Endothelial cell of umbilical vein (primary cell): ENCODE measurements at regions not wholly inside any gene's neighbourhood (a gene's known extent, or its start where the extent isn't known, plus 50 kb on each side); places are given as distances from the start of the nearest gene placed in this dataset.

ENCODE experiments used
- BruUV-seq: library from RNA; stranded (reverse); fragments of 400-500 nt; replicated peaks from 2 replicates; lab custom pipeline; 2021; lab: Mats Ljungman, UMichigan
- CTCF ChIA-PET: fragments of 300-600, 350-600 bp; sonication (Branson Sonifier 250); formaldehyde crosslinking; loops from one replicate; lab custom pipeline; 2021; ENCODE audit warnings: antibody characterized with exemption, inconsistent platforms; lab: Charles Lee
- POLR2A ChIA-PET: fragments of 300-600, 350-600 bp; sonication (Branson Sonifier 250); formaldehyde crosslinking; loops from one replicate; lab custom pipeline; 2021; ENCODE audit warnings: antibody characterized with exemption, inconsistent platforms; lab: Charles Lee
- DNase-seq: peaks from one replicate; pipeline ENCODE4 v3.0.0-alpha.2; 2011; ENCODE audit warnings: low read depth, low spot score
- FAIRE-seq: peaks from 2 replicates; lab custom pipeline; 2011; peaks lifted over from hg19 to GRCh38; lab: Jason Lieb, UNC
- H2AFZ ChIP-seq: 2 replicates; pipeline ENCODE4 v1.6.0; 2012; ENCODE audit warnings: low read depth, low read length, control low read depth, inconsistent platforms
- H3K27ac ChIP-seq: 2 replicates; pipeline ENCODE4 v1.5.1; 2011; ENCODE audit warnings: low read depth, mild to moderate bottlenecking, control low read depth, low read length, moderate library complexity; ENCODE audit not compliant: insufficient read depth
- H3K27me3 ChIP-seq, 2 experiments: 2 replicates each; pipeline versions ENCODE4 v1.6.0 to v1.6.1; 2011; ENCODE audit warnings: low read length in 2 of 2, mixed read lengths in 1 of 2; ENCODE audit not compliant: control insufficient read depth in 2 of 2, insufficient read depth in 2 of 2
- H3K36me3 ChIP-seq, 2 experiments: 2 replicates in 1 of 2; 3 replicates in 1 of 2; pipeline ENCODE4 v1.5.1; 2011; ENCODE audit warnings: low read length in 2 of 2, mild to moderate bottlenecking in 1 of 2, moderate library complexity in 1 of 2; ENCODE audit not compliant: control insufficient read depth in 2 of 2, insufficient read depth in 2 of 2; ENCODE audit errors: extremely low read depth in 1 of 2
- H3K4me1 ChIP-seq: 3 replicates; pipeline ENCODE4 v1.5.1; 2011; ENCODE audit warnings: mild to moderate bottlenecking, low read length; ENCODE audit not compliant: control insufficient read depth, insufficient read depth; ENCODE audit errors: extremely low read depth
- H3K4me2 ChIP-seq: 2 replicates; pipeline ENCODE4 v1.6.1; 2011; ENCODE audit warnings: low read length, control low read depth, mixed read lengths; ENCODE audit not compliant: insufficient read depth
- H3K4me3 ChIP-seq, 3 experiments: fragments of 200-600 bp in 1 of 3; sonication (generic), shearing (Covaris generic) in 1 of 3; replicated peaks in 1 of 3; 2 replicates each; pipeline ENCODE4 v1.5.1; 2011 to 2016; ENCODE audit warnings: control low read depth in 3 of 3, low read length in 3 of 3, mild to moderate bottlenecking in 2 of 3, inconsistent platforms in 1 of 3, low read depth in 1 of 3, moderate library complexity in 1 of 3; ENCODE audit not compliant: insufficient read depth in 1 of 3
- H3K79me2 ChIP-seq: 2 replicates; pipeline ENCODE4 v1.6.0; 2012; ENCODE audit warnings: low read length, inconsistent platforms; ENCODE audit not compliant: control insufficient read depth, insufficient read depth
- H3K9ac ChIP-seq: replicated peaks from 2 replicates; pipeline ENCODE3; 2011; ENCODE audit warnings: low read length, control low read depth; ENCODE audit not compliant: insufficient read depth; ENCODE audit errors: extremely low read depth
- H3K9me1 ChIP-seq: replicated peaks from 3 replicates; pipeline ENCODE4 v1.6.0; 2011; ENCODE audit warnings: mild to moderate bottlenecking, low read length; ENCODE audit not compliant: control insufficient read depth, insufficient read depth; ENCODE audit errors: extremely low read depth
- H3K9me3 ChIP-seq: replicated peaks from 2 replicates; pipeline ENCODE4 v1.5.1; 2012; ENCODE audit warnings: low read length, inconsistent platforms; ENCODE audit not compliant: control insufficient read depth, insufficient read depth
- H4K20me1 ChIP-seq: replicated peaks from 2 replicates; pipeline ENCODE3; 2011; ENCODE audit warnings: mild to moderate bottlenecking, low read length; ENCODE audit not compliant: control insufficient read depth, insufficient read depth; ENCODE audit errors: extremely low read depth
- CTCF ChIP-seq, 2 donors: IDR thresholded peaks; 1 replicate in 1 of 2; 2 replicates in 1 of 2; pipeline ENCODE4 v1.5.1; 2011; ENCODE audit warnings: low read length in 2 of 2, mild to moderate bottlenecking in 2 of 2, moderate library complexity in 2 of 2, control low read depth in 1 of 2, inconsistent platforms in 1 of 2, low read depth in 1 of 2; ENCODE audit not compliant: insufficient read depth in 1 of 2; ENCODE audit errors: extremely low read depth in 1 of 2
- EZH2 ChIP-seq: IDR thresholded peaks from 2 replicates; pipeline ENCODE4 v1.6.1; 2012; ENCODE audit warnings: borderline replicate concordance, low read depth, mild to moderate bottlenecking, moderate library complexity, low read length, inconsistent platforms; ENCODE audit not compliant: severe bottlenecking
- FOS ChIP-seq: IDR thresholded peaks from 2 replicates; pipeline ENCODE4 v1.6.1; 2011; ENCODE audit warnings: mild to moderate bottlenecking, low read length, moderate library complexity, borderline replicate concordance; ENCODE audit not compliant: insufficient read depth
- GATA2 ChIP-seq: IDR thresholded peaks from 2 replicates; pipeline ENCODE4 v1.7.0; 2011; ENCODE audit warnings: low read depth, mild to moderate bottlenecking, moderate library complexity, mixed read lengths, low read length; ENCODE audit not compliant: insufficient read length, insufficient read depth
- JUN ChIP-seq: IDR thresholded peaks from 2 replicates; pipeline ENCODE4 v1.6.1; 2011; ENCODE audit warnings: borderline replicate concordance, low read depth; ENCODE audit not compliant: insufficient read length, insufficient read depth
- MAX ChIP-seq: IDR thresholded peaks from 2 replicates; pipeline ENCODE4 v1.6.1; 2011; ENCODE audit not compliant: insufficient read depth, insufficient read length
- MYC ChIP-seq: IDR thresholded peaks from one replicate; pipeline ENCODE4 v1.6.1; 2011; ENCODE audit warnings: mild to moderate bottlenecking, low read depth, low read length
- POLR2A ChIP-seq: IDR thresholded peaks from 2 replicates; pipeline ENCODE4 v1.6.1; 2012; ENCODE audit warnings: low read depth, mild to moderate bottlenecking, control low read depth, low read length
- POLR2AphosphoS5 ChIP-seq: IDR thresholded peaks from 2 replicates; pipeline ENCODE4 v1.6.1; 2012; ENCODE audit warnings: low read depth, mild to moderate bottlenecking, control low read depth, low read length, moderate library complexity; ENCODE audit not compliant: insufficient read depth
- dilution Hi-C: fragments of 300-500 bp; cut with MboI; formaldehyde crosslinking; loops from one replicate; pipeline ENCODE4 v1.15.0; 2019; ENCODE audit warnings: low sequenced_read_pairs; ENCODE audit not compliant: extremely low pct_ligation_motif_present
- intact Hi-C: fragments of 100-400 bp; cut with micrococcal nuclease; formaldehyde crosslinking; loops from one replicate; pipeline ENCODE4 v1.10.0; 2022

- H3K27me3 ChIP-seq, result no peaks in the 10 kb centered on the region
- H3K9me3 ChIP-seq, result peaks cover 2% of the 10 kb centered on the region
- intact Hi-C loops (no loop called here), dilution Hi-C loops (no loop called here)
- TF ChIP-seq MYC (no peak), JUN (no peak), POLR2AphosphoS5 (no peak), FOS (no peak), CTCF (IDR thresholded peaks at IDR 0.05; ENCODE audit: extremely low read depth in 1 of 2, insufficient read depth in 1 of 2, low read depth in 1 of 2, low read length in 2 of 2) (no peak), GATA2 (no peak), POLR2A (no peak), EZH2 (no peak), MAX (no peak)
- CTCF ChIA-PET, result no interaction called here
- no peak overlapping the region for H3K9ac ChIP-seq
- BruUV-seq, result no TSS peak
- H3K4me3 ChIP-seq, result no peak overlapping the region
- POLR2A ChIA-PET, result no interaction called here
- no peaks in the 10 kb centered on the region for H3K36me3 ChIP-seq
- no peaks in the 10 kb centered on the region for H3K9me1 ChIP-seq
- no peaks in the 10 kb centered on the region for H4K20me1 ChIP-seq
- H3K4me1 ChIP-seq, result no peaks in the 10 kb centered on the region
- H3K4me2 ChIP-seq, result no peak overlapping the region
- H3K27ac ChIP-seq, result no peak overlapping the region
- H2AFZ ChIP-seq, result no peak overlapping the region
- FAIRE-seq (no peak), DNase-seq (no peak)
- no peaks in the 10 kb centered on the region for H3K79me2 ChIP-seq
Observed at GRCh38 chr20:57112448-57112847, 154.0 kb downstream of the BMP7 start.
